Left colon (tissue), 2 donors: ENCODE measurements at regions not wholly inside any gene's neighbourhood (a gene's known extent, or its start where the extent isn't known, plus 50 kb on each side); places are given as distances from the start of the nearest gene placed in this dataset.

Experiments
- ATAC-seq: fragments of 200-7000 bp; cut with Tn5 transposase; one replicate; pipeline ENCODE4 v1.9.1; 2020; ENCODE audit warnings: mild to moderate bottlenecking, moderate library complexity
- DNase-seq, 2 donors: peaks; one replicate each; pipeline ENCODE4 v3.0.0-alpha.2; 2020
- intact Hi-C, 2 donors: fragments of 100-400 bp; cut with DNase I in 1 of 2; cut with micrococcal nuclease in 1 of 2; formaldehyde crosslinking; loops; one replicate each; pipeline versions ENCODE4 v1.11.2 to v1.14.0; 2022; cut with DNase I, micrococcal nuclease
- donor health status: DM: no; HTN: no; CAD: no.
- donor health status: DM: yes; HTN: yes; CAD: no.

DNA sequence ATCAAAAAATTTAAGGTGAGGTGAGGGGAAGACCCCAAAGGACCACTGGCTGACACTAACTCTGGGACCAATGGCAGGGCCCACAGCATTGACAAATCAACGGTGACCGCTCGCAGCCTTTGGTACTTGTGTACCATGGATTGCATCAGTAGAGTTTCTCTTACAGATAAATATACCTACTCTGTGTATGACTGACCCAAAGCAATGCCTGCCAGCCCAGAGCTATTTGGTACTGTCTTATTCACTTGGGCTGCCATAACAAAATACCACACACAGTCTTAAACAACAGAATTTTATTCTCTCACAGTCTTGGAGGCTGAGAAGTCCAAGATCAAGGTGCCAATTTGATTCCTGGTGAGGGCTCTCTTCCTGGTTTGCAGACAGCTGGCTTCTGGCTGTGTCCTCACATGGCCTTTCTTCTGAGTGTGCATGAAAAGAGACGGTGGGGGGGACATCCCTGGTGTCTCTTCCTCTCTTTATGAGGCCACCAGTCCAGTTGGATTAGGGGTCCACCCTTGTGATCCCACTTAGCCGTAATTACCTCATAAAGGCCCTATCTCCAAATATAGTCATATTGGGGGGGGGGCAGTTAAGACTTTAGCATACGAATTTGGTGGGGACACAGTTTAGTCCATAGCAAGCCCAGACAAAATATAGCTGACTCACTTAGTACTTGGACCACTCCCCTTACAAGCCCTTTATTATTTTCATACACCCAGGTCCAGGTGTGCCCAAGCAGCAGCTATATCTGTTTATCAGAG, 336.3 kb downstream of the CD83 start:
- DNase-seq (peak in 1 of 2 donors; percentile 24), ATAC-seq (peak; percentile 72)
- intact Hi-C loops, result no loop called here

DNA sequence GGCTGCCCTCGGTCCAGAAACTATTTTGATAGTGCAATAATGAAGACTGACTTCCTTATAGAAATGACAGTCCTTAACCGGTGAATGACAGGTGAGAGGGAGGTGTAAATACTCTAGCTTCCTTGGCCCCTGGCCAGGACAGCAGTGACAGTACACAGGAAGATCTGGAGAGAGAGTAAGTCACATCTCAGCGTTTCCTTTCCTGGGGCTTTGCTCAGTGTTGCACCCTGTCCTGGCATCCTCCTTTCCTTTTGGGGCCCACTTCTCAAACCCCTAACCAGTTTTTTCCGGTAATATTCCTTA, 336.9 kb downstream of the CD83 start:
- ATAC-seq (peak; percentile 94), DNase-seq (peak; percentile 71 to 87)
- intact Hi-C loops, result no loop called here

DNA sequence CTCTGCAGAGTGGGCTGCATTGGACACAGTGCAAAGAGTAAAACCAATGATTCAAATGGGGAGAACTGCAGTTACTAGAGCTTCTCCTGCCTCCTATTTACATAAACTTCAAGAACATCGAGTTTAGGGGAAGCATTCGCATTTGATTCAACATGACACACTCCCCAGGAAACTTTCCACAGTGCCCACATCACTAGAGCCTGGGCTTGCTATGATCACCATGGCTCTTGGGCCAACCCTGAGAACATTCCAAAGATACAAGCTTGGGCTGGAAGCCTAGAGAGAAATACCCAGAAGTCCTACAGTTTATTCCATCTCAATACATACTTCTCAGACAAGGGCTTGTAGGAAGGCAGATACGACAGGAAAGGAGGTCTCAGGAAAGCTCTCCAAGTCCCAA, 337.9 kb downstream of the CD83 start:
- no peak for ATAC-seq
- no peak for DNase-seq
- intact Hi-C loops, result no loop called here

DNA sequence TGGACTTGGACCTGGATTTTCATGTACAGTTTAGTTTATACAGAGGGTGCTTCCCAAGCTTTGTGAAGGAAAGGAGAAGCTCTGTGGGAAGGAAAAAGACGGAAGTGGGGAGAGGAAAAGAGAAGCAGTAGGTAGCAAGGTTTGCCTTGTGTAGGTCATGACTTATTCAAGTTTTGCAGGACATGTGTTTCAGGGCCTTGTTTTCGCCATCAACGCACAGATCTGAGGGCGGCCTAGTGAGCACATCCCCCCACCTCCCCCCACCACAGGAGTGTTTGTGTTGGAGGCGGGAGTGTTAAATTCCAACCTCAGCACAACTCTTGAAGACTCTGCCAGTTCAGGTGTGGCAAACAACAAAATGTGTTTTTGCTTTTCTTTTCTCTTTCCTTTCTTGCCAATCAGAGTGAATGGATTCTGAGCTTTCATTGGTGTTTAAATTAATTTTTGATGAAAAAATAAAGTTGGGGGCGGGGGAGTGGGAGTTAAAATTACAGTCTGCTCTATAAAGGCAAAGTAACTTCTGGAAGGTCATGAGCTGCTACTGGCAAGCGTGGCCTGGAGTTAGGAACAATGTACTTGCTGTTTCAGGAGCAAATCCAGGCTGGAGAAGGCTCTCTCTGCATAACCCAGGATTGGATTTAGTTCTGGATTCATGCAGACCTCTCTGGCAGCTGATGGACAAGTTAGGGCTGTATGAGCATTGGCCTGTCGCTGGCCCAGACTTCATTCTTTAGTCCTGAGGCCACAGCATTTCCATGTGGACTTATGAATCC, 338.5 kb downstream of the CD83 start:
- intact Hi-C loops, result no loop called here
- ATAC-seq, result no peak
- DNase-seq, result no peak

DNA sequence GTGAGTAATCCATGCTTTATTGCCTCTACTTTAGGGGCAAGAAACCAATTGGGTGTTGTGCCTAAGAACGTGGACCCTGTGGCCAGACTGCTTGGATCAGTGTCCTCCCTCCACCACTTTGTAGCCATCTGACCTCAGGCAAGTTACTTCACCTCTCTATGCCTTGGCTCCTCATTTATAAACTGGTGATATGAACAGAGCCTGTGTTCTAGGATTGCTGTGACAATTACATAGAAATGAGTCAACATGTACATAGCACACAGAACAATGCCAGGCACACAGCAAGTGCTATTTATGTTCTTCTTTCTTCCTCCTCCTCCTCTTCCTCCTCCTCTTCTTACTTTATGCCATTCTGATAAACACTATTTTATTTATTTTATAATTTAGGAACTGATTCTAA, 339.4 kb downstream of the CD83 start:
- ATAC-seq (no peak), DNase-seq (no peak)
- intact Hi-C loops, result no loop called here

DNA sequence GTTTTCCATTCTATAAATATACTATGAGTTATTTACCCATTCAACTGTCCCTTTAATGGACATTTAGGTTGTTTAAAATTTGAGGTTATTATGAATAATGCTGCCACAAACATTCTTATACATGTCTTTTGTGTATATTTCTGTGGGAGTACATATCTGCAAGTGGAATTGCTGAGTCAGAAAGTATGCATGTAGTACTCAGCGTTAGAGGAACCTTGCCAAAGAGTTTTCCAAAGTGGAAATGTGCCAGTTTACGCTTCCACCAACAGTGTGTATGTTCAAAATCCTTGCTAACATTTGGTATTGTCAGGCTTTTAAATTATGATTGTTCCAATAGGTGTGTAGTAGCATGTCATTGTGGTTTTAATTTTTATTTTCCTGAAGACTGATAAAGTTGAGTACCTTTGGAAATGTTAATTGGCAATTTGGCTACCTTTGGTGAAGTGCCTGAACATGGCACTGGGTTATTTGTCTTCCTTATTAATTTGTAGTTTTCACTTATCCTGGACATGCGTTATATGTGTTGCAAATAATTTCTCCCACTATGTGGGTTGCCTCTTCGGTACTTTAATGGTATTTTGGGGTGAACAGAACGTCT, 341.2 kb downstream of the CD83 start:
- DNase-seq (no peak), ATAC-seq (no peak)
- intact Hi-C loops, result no loop called here

DNA sequence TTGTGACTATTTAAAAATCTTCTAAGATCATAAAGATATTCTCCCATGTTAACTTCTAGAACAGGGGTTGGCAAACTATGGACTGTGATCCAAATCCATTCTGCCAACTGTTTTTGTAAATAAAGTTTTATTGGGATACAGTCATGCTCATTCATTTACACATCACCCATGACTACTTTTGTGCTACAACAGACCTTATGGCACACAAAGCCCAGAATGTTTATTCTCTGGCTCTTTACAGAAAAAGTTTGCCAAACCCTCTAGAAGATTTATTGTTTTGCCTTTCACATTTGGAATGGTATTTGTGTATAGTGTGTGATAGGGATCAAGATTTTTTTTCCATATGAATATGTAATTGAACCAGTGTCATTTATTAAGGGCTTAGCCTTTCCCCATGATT, 341.7 kb downstream of the CD83 start:
- intact Hi-C loops, result no loop called here
- no peak for ATAC-seq
- no peak for DNase-seq

DNA sequence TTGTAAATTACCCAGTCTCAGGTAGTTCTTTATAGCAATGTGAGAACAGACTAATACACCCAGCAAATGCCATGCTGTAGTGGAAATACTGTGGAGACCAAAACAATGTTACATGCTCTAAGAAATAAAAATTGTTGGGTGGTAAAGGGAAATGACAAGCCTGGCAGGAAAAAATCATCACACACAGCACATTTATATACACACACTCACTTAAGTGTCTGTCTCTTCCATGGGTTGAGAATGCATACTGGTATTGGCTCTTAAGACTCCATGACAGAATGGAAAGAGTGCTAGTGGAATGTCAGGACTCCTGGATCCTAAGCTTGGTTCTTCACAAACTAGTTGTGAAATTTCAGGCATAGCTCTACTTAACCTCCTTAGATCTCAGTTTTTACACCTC, 343.0 kb downstream of the CD83 start:
- DNase-seq (no peak), ATAC-seq (no peak)
- intact Hi-C loops, result no loop called here

DNA sequence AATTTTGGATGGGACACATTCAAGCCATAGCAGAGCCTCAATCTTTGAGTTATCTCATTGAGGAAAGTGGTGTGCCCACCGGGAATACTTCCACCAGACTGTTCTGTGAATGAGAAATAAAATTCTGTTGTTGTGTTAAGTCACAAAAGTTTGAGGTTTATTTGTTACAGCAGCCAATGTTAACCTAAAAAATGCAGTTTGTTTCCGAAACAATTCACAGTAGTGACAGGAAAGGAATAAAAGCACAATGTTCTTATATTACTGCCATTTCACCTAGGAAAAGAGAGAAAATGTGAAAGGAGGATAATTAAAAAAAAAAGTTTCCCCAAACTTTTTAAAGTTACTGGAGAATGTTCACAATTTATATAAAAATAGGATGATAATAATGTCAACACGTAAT, 344.6 kb downstream of the CD83 start:
- intact Hi-C loops, result no loop called here
- no peak for ATAC-seq

DNA sequence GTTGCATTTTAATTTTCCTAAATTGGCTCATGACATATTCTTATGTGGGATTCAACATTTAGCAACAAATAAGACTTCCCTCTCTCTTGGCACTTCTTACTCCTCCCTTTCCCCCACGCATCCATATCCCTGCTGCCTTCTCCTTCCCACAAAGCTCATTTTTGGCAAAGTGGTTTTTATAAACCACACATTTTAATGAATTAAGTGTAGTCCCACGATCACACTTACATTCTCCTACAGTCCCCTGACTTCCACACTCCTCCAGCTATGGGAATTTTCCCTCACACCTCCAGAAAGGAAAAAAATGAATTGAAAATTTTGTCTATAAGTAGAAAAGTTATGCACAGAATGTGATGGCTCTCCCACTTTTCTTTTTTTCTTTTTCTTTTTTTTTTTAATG, 345.0 kb downstream of the CD83 start:
- DNase-seq (no peak), ATAC-seq (no peak)
- intact Hi-C loops, result no loop called here

More for the DNA sequence above, 344.6 kb downstream of the CD83 start:
- no peak for DNase-seq

DNA sequence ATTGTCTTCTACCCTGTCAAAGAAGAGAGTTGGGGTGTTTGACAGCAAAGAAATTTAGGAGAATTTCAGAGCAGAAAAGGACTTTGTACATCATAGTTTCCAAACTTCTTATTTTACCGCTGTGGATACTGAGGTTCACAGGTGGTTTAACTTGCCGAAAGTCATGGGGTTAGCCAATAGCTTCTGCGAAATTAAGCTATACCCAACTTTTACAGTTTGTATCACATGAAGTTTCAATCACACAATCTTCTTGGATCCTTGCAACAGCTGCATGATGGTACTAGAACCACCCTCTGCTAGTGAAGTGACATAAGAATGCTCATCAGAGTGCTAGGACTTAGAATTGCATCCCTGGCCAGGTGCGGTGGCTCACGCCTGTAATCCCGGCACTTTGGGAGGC, 345.5 kb downstream of the CD83 start:
- no peak for ATAC-seq
- no peak for DNase-seq

DNA sequence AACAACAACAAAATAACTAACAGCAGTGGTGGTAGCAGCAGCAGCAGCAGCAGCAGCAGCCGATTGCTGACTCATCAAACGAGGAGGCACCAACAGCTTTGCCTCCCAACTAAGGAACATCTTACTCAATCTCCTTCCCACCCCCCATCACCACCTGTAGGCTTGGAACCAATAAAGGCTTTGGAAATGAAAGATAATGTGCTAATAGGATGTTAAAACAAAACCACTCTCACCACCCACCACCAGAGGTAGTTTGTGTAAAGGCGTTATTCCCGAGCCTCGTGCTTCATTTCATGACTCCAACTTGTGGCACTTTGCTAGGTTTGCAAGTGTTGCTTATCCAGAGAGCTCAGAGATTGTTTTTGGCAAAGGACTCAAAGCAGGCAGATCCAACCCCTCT, 346.5 kb downstream of the CD83 start:
- ATAC-seq (no peak), DNase-seq (no peak)
- intact Hi-C loops, result no loop called here

More for the DNA sequence above, 345.5 kb downstream of the CD83 start:
- intact Hi-C loops, result no loop called here

DNA sequence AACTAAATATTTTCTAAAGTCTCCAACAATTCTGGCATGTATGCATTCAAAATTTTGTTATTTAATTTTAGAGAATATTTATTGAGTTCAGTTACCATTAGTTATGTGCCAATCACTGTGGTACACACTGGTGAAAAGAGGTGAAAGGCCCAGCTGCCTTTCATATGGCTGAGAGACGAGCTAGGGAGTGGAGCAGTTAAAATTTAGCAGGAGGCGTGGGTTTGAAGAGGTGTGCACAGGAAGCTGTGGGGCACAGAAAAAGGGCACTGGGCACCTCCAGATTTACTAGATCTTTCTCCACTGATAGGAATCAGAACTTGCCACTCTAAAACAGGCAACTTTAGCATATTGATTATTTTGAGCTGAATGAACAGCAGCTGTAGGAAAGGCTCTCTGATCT, 347.1 kb downstream of the CD83 start:
- DNase-seq (no peak), ATAC-seq (no peak)
- intact Hi-C loops, result no loop called here

DNA sequence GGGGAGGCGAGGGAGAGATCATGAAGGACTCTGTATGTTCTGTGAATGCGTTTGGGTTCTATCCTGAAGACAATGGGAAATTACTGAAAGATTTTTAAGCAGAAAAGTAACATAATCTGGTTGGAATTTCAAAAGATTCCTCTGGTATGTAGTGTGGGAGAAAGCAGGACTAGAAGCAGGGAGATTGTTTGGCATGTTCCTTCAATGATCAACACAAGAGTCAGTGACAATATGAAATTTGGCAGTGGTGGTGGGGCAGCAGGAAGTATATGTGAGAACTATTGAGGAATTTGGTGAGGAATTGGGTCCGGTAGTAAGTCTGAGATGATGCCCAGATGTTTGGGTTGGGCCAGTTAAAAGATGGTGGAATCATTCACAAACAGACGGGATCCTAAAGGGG, 348.7 kb downstream of the CD83 start:
- no peak for ATAC-seq
- no peak for DNase-seq
- intact Hi-C loops, result no loop called here

DNA sequence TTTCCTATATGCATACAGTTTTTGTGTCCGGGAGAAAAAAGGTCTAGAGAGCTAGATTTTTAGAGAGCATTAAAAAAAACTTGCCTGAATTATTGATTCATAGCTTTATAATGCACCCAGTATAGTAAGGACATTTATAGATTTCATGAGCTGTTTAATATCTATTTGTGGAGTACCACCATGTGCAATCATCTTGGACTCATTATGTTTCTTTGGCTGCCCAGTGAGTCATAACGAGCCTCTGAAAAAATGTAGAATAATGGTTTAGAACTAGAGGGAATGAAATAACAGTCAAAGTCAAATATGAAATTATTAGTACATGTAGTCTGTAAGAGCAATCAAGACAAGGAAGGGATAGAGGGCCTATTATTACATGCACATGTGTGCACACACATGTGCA, 350.0 kb downstream of the CD83 start:
- ATAC-seq, result no peak
- intact Hi-C loops, result no loop called here
- DNase-seq, result no peak

DNA sequence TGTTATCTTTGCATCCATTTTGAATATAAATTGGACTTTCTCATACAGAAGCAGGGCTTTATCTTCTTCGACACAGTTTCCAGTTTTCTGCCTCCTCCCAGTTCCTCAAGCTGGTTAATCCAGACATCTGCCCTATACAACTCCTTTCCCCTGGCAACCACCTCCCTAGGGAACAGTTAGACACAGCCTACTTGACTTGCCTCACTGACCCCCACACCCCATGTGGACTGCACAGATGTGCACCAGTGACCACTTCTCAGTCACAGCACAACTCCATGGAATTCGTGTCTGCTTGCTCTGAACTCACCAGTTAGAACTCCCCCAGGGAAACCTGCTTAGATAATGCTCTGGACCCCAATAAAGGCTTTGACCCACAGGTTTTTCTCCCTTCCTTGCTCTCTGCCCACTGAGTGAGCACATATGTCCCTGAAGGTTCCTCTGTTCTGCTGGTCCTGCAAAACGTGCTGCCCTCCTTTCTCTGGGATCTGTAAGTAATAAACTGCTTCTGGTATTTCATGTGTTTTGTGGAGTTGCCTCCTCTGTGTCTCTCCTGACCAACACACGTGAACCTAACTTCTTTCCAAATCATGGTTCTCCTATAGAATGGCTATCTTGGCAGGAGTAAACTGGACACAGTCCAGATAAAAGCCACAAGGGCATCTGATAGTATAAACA, 351.2 kb downstream of the CD83 start:
- intact Hi-C loops, result no loop called here
- DNase-seq (no peak), ATAC-seq (no peak)

DNA sequence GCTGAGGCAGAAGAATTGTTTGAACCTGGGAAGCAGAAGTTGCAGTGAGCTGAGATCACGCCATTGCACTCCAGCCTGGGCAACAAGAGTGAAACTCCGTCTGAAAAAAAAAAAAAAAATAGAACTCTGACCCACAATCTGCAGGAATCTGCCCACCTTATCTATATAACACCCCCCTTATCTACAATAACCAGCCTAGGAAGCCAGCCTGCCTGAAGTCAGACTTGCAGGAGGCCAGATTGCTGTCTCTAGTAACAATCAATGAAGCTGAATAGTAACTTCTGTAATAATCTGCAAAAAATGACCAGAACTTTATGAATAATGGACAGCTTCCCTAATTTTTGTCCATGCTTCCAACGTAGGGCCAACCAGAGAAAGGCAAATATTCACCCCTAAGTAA, 352.5 kb downstream of the CD83 start:
- DNase-seq (no peak), ATAC-seq (no peak)
- intact Hi-C loops, result no loop called here

DNA sequence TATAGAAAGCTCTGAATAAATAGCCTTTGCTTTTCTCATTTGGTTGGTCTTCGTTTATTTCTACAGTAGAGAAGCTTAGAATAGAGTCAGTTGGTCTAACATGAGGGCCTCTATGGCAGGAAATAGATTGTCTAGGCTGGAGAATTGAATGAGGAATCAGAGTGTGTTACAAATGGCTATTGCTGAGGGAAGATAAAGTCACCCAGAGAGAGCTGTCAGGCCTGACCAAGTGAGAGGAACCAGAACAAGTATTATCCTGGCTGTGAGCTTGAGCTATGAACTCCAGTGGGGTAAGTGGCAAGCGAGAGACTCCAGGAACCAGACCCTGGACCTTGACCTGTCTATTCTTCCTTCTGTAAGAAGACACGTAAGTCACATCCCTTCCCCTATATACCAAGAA, 353.1 kb downstream of the CD83 start:
- intact Hi-C loops, result no loop called here
- DNase-seq, result no peak
- no peak for ATAC-seq

DNA sequence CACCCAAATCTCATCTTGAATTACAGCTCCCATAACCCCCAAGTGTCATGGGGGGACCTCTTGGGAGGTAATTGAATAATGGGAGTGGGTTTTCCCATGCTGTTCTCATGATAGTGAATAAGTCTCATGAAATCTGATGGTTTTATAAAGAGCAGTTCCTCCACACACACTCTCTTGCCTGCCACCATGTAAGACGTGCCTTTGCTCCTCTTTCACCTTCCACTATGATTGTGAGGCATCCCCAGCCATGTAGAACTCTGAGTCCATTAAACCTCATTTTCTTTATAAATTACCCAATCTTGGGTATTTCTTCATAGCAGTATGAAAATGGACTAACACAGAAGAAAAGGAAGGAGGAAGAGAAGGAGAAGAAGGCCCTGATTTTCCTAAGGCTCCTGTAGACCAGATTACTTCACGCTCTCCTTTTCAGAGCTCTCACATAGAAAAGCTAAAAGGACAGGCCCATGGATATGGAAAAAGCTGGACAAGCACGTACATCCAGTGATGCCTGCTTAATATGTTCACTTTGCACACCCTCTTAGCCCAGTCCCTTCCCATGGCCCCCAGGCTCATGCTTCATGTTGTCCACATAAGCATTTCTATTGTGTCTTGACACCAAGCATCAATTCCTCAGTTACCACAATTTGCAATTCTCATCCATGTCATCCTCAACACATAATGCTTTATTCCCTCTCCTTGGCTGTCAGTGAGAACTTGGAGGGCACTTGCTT, 354.8 kb downstream of the CD83 start:
- ATAC-seq, result no peak
- intact Hi-C loops, result no loop called here
- DNase-seq, result no peak
